Tibial nerve (tissue), 4 donors: ENCODE measurements at regions not wholly inside any gene's neighbourhood (a gene's known extent, or its start where the extent isn't known, plus 50 kb on each side); places are given as distances from the start of the nearest gene placed in this dataset.

Experiments used
- CTCF ChIP-seq, 5 experiments: fragments of 200-600 bp in 3 of 5; fragments of 450-650 bp in 2 of 5; sonication (generic) in 3 of 5; IDR thresholded peaks; one replicate each; pipeline ENCODE4 v1.5.1; 2016 to 2019; ENCODE audit warnings: antibody characterized with exemption in 5 of 5, mild to moderate bottlenecking in 3 of 5, moderate library complexity in 2 of 5
- EP300 ChIP-seq, 2 donors: sonication (generic); formaldehyde crosslinking; IDR thresholded peaks; one replicate each; pipeline ENCODE4 v1.6.1; 2017; ENCODE audit warnings: antibody characterized with exemption in 2 of 2, mild to moderate bottlenecking in 1 of 2
- POLR2A ChIP-seq, 2 donors: fragments of 450-650 bp; IDR thresholded peaks; one replicate each; pipeline ENCODE4 v1.6.1; 2017; ENCODE audit warnings: antibody characterized with exemption in 2 of 2, mild to moderate bottlenecking in 2 of 2, moderate library complexity in 2 of 2

- TF ChIP-seq POLR2A (IDR thresholded peaks at IDR 0.05), result no peak
- no peak for TF ChIP-seq CTCF (IDR thresholded peaks at IDR 0.05)
- TF ChIP-seq EP300 (IDR thresholded peaks at IDR 0.05), result no peak
Observed at GRCh38 chr10:123241391-123242141, 87.4 kb downstream of the BUB3 start.
